Gastroesophageal sphincter (tissue), 3 donors: ENCODE measurements at regions not wholly inside any gene's neighbourhood (a gene's known extent, or its start where the extent isn't known, plus 50 kb on each side); places are given as distances from the start of the nearest gene placed in this dataset.
A peak's percentile ranks its signal among the peaks of the same experiment; 100 is the strongest.

ENCODE experiments used
- CTCF ChIP-seq, 4 experiments: fragments of 200-600 bp in 2 of 4; fragments of 450-650 bp in 2 of 4; sonication (generic) in 1 of 4; IDR thresholded peaks; one replicate each; pipeline ENCODE4 v1.5.1; 2017 to 2019; ENCODE audit warnings: antibody characterized with exemption in 4 of 4, mild to moderate bottlenecking in 2 of 4, moderate library complexity in 2 of 4
- EP300 ChIP-seq: sonication (generic); formaldehyde crosslinking; IDR thresholded peaks from one replicate; pipeline ENCODE4 v1.6.1; 2017; ENCODE audit warnings: antibody characterized with exemption, mild to moderate bottlenecking
- POLR2A ChIP-seq, 2 donors: fragments of 450-650 bp; IDR thresholded peaks; one replicate each; pipeline ENCODE4 v1.6.1; 2017; ENCODE audit warnings: antibody characterized with exemption in 2 of 2, mild to moderate bottlenecking in 2 of 2, moderate library complexity in 1 of 2
- POLR2AphosphoS5 ChIP-seq: sonication (generic); formaldehyde crosslinking; IDR thresholded peaks from one replicate; pipeline ENCODE4 v1.6.1; 2017; ENCODE audit warnings: antibody characterized with exemption

GRCh38 chr15:95840004-95840403 lies 490.5 kb upstream of the NR2F2 start:
- TF ChIP-seq POLR2A (IDR thresholded peaks at IDR 0.05), result no peak
- TF ChIP-seq CTCF (IDR thresholded peaks at IDR 0.05), result no peak
- TF ChIP-seq EP300, result no peak
- peak; percentile 80 for TF ChIP-seq POLR2AphosphoS5
